WTC11 (cell line): ENCODE measurements at regions not wholly inside any gene's neighbourhood (a gene's known extent, or its start where the extent isn't known, plus 50 kb on each side); places are given as distances from the start of the nearest gene placed in this dataset.

Source experiments
- ATAC-seq: fragments of 200-7000 bp; cut with Tn5 transposase; 2 replicates; pipeline ENCODE4 v1.10.0; 2021; ENCODE audit warnings: mild to moderate bottlenecking, moderate library complexity
- CTCF ChIA-PET: fragments of 300-600 bp; sonication (Branson Sonifier 250); formaldehyde crosslinking; loops from one replicate; lab custom pipeline; 2021; ENCODE audit warnings: antibody characterized with exemption; lab: Charles Lee
- POLR2A ChIA-PET: fragments of 350-600 bp; sonication (Branson Sonifier 250); formaldehyde crosslinking; loops from one replicate; lab custom pipeline; 2021; ENCODE audit warnings: antibody characterized with exemption; lab: Charles Lee
- DNase-seq: peaks from one replicate; pipeline ENCODE4 v3.0.0; 2021; ENCODE audit warnings: low spot score
- H3K27ac Mint-ChIP-seq: 2 replicates; pipeline ENCODE4 v1.8.0; 2021; ENCODE audit warnings: mixed read lengths
- H3K27me3 Mint-ChIP-seq: 2 replicates; pipeline ENCODE4 v1.8.0; 2021; ENCODE audit warnings: low read depth, mild to moderate bottlenecking, moderate library complexity, mixed read lengths
- H3K36me3 Mint-ChIP-seq: 2 replicates; pipeline ENCODE4 v1.8.0; 2021; ENCODE audit warnings: mixed read lengths
- H3K4me1 Mint-ChIP-seq: 2 replicates; pipeline ENCODE4 v1.8.0; 2022; ENCODE audit warnings: mixed read lengths
- H3K4me3 Mint-ChIP-seq: 2 replicates; pipeline ENCODE4 v1.8.0; 2021; ENCODE audit warnings: mild to moderate bottlenecking, moderate library complexity, mixed read lengths
- H3K9me3 Mint-ChIP-seq: 2 replicates; pipeline ENCODE4 v1.8.0; 2021; ENCODE audit warnings: mixed read lengths
- ATF1 ChIP-seq: sonication (generic); formaldehyde crosslinking; IDR thresholded peaks from 2 replicates; pipeline ENCODE4 v1.8.1; 2023; ENCODE audit warnings: mild to moderate bottlenecking, moderate library complexity, missing genetic modification reagents
- GABPB1 ChIP-seq: sonication (generic); formaldehyde crosslinking; IDR thresholded peaks from 2 replicates; pipeline ENCODE4 v1.8.1; 2023; ENCODE audit warnings: mild to moderate bottlenecking, missing genetic modification reagents
- IRF2 ChIP-seq: sonication (generic); formaldehyde crosslinking; IDR thresholded peaks from 2 replicates; pipeline ENCODE4 v1.8.0; 2022; ENCODE audit warnings: low read depth, missing genetic modification reagents, borderline replicate concordance
- JUN ChIP-seq: sonication (generic); formaldehyde crosslinking; IDR thresholded peaks from 2 replicates; pipeline ENCODE4 v1.8.0; 2023; ENCODE audit warnings: mild to moderate bottlenecking, missing genetic modification reagents
- NR2C2 ChIP-seq: sonication (generic); formaldehyde crosslinking; IDR thresholded peaks from 2 replicates; pipeline ENCODE4 v1.8.0; 2022; ENCODE audit warnings: mild to moderate bottlenecking, missing genetic modification reagents
- PRRX2 ChIP-seq: fragments of 250-450 bp; sonication (Bioruptor Pico); IDR thresholded peaks from 2 replicates; pipeline ENCODE4 v1.8.0; 2021; ENCODE audit warnings: mild to moderate bottlenecking
- SMAD4 ChIP-seq: sonication (generic); formaldehyde crosslinking; IDR thresholded peaks from 2 replicates; pipeline ENCODE4 v1.8.0; 2022; ENCODE audit warnings: mild to moderate bottlenecking, missing genetic modification reagents
- TP53 ChIP-seq: sonication (generic); formaldehyde crosslinking; IDR thresholded peaks from 2 replicates; pipeline ENCODE4 v1.8.1; 2023; ENCODE audit warnings: mild to moderate bottlenecking, missing genetic modification reagents
- ZNF219 ChIP-seq: sonication (generic); formaldehyde crosslinking; IDR thresholded peaks from 2 replicates; pipeline ENCODE4 v1.8.0; 2023; ENCODE audit warnings: missing genetic modification reagents, mild to moderate bottlenecking, borderline replicate concordance
- TF ChIP-seq, protein P1 (sequence below): sonication (generic); formaldehyde crosslinking; conservative IDR thresholded peaks from 2 replicates; pipeline ENCODE4 v1.8.1; 2023; ENCODE audit warnings: mild to moderate bottlenecking, low read depth, missing genetic modification reagents, moderate library complexity
- TF ChIP-seq, protein P2 (sequence below): sonication (generic); formaldehyde crosslinking; IDR thresholded peaks from 2 replicates; pipeline ENCODE4 v1.8.1; 2023; ENCODE audit warnings: mild to moderate bottlenecking, missing genetic modification reagents, borderline replicate concordance
- TF ChIP-seq, protein P3 (sequence below): fragments of 250-450 bp; sonication (Bioruptor Pico); conservative IDR thresholded peaks from 2 replicates; pipeline ENCODE4 v1.9.0; 2021; ENCODE audit warnings: mild to moderate bottlenecking
- TF ChIP-seq, protein P4 (sequence below): sonication (generic); formaldehyde crosslinking; IDR thresholded peaks from 2 replicates; pipeline ENCODE4 v1.8.1; 2023; ENCODE audit warnings: mild to moderate bottlenecking, missing genetic modification reagents
- TF ChIP-seq, protein P5 (sequence below): sonication (generic); formaldehyde crosslinking; IDR thresholded peaks from 2 replicates; pipeline ENCODE4 v1.8.0; 2022; ENCODE audit warnings: missing genetic modification reagents

DNA sequence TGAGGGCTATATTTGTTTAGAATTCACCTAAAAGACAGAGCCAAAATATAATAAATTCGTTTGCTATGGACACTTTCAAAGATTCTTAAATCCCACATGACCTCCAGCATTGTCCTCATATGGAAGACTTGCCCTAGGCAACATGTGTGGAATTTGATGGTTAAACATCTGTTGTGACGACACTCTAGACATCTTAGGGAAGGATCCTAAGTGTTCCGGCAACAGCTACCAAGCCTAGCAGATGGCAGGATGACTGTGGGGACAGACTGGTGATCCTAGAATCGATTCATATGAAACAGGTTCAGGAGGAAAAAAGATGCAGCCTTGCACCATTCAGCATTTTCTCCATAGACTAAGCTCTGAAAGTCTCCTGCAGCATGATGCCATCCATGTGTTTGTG, 77.6 kb upstream of the BACH2 start:
- no peaks in the 10 kb centered on the region for H3K36me3 Mint-ChIP-seq
- TF ChIP-seq NR2C2 (CRISPR knock-in tag), result no peak
- no peak for TF ChIP-seq IRF2
- TF ChIP-seq, protein P1, sequence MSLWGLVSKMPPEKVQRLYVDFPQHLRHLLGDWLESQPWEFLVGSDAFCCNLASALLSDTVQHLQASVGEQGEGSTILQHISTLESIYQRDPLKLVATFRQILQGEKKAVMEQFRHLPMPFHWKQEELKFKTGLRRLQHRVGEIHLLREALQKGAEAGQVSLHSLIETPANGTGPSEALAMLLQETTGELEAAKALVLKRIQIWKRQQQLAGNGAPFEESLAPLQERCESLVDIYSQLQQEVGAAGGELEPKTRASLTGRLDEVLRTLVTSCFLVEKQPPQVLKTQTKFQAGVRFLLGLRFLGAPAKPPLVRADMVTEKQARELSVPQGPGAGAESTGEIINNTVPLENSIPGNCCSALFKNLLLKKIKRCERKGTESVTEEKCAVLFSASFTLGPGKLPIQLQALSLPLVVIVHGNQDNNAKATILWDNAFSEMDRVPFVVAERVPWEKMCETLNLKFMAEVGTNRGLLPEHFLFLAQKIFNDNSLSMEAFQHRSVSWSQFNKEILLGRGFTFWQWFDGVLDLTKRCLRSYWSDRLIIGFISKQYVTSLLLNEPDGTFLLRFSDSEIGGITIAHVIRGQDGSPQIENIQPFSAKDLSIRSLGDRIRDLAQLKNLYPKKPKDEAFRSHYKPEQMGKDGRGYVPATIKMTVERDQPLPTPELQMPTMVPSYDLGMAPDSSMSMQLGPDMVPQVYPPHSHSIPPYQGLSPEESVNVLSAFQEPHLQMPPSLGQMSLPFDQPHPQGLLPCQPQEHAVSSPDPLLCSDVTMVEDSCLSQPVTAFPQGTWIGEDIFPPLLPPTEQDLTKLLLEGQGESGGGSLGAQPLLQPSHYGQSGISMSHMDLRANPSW (CRISPR knock-in tag), result no peak
- no peak for TF ChIP-seq ATF1 (CRISPR knock-in tag)
- no peak for TF ChIP-seq GABPB1 (CRISPR knock-in tag)
- TF ChIP-seq, protein P2, sequence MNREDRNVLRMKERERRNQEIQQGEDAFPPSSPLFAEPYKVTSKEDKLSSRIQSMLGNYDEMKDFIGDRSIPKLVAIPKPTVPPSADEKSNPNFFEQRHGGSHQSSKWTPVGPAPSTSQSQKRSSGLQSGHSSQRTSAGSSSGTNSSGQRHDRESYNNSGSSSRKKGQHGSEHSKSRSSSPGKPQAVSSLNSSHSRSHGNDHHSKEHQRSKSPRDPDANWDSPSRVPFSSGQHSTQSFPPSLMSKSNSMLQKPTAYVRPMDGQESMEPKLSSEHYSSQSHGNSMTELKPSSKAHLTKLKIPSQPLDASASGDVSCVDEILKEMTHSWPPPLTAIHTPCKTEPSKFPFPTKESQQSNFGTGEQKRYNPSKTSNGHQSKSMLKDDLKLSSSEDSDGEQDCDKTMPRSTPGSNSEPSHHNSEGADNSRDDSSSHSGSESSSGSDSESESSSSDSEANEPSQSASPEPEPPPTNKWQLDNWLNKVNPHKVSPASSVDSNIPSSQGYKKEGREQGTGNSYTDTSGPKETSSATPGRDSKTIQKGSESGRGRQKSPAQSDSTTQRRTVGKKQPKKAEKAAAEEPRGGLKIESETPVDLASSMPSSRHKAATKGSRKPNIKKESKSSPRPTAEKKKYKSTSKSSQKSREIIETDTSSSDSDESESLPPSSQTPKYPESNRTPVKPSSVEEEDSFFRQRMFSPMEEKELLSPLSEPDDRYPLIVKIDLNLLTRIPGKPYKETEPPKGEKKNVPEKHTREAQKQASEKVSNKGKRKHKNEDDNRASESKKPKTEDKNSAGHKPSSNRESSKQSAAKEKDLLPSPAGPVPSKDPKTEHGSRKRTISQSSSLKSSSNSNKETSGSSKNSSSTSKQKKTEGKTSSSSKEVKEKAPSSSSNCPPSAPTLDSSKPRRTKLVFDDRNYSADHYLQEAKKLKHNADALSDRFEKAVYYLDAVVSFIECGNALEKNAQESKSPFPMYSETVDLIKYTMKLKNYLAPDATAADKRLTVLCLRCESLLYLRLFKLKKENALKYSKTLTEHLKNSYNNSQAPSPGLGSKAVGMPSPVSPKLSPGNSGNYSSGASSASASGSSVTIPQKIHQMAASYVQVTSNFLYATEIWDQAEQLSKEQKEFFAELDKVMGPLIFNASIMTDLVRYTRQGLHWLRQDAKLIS (CRISPR knock-in tag), result no peak
- no peak for TF ChIP-seq TP53 (CRISPR knock-in tag)
- TF ChIP-seq, protein P3, sequence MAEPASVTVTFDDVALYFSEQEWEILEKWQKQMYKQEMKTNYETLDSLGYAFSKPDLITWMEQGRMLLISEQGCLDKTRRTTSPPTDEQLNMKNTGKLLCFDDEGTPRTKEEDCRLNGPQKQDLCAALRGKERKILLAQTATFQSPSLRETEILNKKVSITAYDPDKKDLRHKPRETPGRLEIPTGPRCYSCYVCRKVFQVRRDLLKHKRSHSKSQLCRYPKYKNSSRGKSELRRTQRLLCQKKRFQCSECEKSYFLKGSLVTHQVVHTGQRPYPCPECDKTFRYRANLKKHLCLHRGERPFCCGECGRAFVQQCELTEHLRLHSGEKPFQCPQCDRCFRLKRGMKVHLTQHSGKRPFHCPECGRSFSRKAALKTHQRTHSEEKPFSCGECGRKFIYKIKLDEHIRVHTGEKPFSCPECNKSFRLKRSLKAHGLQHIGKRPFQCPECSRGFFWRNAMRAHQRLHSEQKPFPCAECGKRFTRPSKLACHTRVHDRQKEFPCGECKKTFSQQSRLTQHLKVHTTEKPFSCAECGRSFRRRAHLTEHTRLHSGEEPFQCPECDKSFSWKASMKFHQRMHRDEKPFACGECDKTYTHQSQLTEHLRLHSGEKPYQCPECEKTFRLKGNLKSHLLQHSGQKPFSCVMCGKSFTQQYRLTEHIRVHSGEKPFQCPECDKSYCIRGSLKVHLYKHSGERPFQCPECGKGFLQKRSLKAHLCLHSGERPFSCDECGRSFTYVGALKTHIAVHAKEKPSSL (CRISPR knock-in tag), result no peak
- no peak for TF ChIP-seq JUN
- no peak for TF ChIP-seq SMAD4 (CRISPR knock-in tag)
- TF ChIP-seq ZNF219 (CRISPR knock-in tag), result no peak
- TF ChIP-seq PRRX2, result no peak
- TF ChIP-seq, protein P4, sequence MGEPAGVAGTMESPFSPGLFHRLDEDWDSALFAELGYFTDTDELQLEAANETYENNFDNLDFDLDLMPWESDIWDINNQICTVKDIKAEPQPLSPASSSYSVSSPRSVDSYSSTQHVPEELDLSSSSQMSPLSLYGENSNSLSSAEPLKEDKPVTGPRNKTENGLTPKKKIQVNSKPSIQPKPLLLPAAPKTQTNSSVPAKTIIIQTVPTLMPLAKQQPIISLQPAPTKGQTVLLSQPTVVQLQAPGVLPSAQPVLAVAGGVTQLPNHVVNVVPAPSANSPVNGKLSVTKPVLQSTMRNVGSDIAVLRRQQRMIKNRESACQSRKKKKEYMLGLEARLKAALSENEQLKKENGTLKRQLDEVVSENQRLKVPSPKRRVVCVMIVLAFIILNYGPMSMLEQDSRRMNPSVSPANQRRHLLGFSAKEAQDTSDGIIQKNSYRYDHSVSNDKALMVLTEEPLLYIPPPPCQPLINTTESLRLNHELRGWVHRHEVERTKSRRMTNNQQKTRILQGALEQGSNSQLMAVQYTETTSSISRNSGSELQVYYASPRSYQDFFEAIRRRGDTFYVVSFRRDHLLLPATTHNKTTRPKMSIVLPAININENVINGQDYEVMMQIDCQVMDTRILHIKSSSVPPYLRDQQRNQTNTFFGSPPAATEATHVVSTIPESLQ (CRISPR knock-in tag), result no peak
- TF ChIP-seq, protein P5, sequence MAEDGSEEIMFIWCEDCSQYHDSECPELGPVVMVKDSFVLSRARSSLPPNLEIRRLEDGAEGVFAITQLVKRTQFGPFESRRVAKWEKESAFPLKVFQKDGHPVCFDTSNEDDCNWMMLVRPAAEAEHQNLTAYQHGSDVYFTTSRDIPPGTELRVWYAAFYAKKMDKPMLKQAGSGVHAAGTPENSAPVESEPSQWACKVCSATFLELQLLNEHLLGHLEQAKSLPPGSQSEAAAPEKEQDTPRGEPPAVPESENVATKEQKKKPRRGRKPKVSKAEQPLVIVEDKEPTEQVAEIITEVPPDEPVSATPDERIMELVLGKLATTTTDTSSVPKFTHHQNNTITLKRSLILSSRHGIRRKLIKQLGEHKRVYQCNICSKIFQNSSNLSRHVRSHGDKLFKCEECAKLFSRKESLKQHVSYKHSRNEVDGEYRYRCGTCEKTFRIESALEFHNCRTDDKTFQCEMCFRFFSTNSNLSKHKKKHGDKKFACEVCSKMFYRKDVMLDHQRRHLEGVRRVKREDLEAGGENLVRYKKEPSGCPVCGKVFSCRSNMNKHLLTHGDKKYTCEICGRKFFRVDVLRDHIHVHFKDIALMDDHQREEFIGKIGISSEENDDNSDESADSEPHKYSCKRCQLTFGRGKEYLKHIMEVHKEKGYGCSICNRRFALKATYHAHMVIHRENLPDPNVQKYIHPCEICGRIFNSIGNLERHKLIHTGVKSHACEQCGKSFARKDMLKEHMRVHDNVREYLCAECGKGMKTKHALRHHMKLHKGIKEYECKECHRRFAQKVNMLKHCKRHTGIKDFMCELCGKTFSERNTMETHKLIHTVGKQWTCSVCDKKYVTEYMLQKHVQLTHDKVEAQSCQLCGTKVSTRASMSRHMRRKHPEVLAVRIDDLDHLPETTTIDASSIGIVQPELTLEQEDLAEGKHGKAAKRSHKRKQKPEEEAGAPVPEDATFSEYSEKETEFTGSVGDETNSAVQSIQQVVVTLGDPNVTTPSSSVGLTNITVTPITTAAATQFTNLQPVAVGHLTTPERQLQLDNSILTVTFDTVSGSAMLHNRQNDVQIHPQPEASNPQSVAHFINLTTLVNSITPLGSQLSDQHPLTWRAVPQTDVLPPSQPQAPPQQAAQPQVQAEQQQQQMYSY, result no peak
- TF ChIP-seq, all 79 proteins: peak for 0
- Mint-ChIP-seq H3K9me3 (no peaks in the 10 kb centered on the region), H3K27ac (no peak overlapping the region), H3K4me1 (peaks cover 20% of the 10 kb centered on the region), H3K4me3 (no peak overlapping the region), H3K27me3 (no peaks in the 10 kb centered on the region)
- CTCF ChIA-PET, result interaction anchor here (1.0 kb wide), 1 partner anchor 19 kb away, joined by 4 read pairs; no protein-coding TSS in a partner anchor
- POLR2A ChIA-PET, result no interaction called here
- ATAC-seq (no peak), DNase-seq (no peak)
